ENCODE measurements at regions not wholly inside any gene's neighbourhood (a gene's known extent, or its start where the extent isn't known, plus 50 kb on each side); places are given as distances from the start of the nearest gene placed in this dataset.

- H3K36me3 ChIP-seq, result no peaks in the 10 kb centered on the region
- TF ChIP-seq POLR2A (IDR thresholded peaks at IDR 0.05) (no peak), EP300 (IDR thresholded peaks at IDR 0.05) (no peak), CTCF (IDR thresholded peaks at IDR 0.05) (no peak)
- H3K4me1 ChIP-seq, result no peaks in the 10 kb centered on the region
- no peak overlapping the region for H3K4me3 ChIP-seq
- no peaks in the 10 kb centered on the region for H3K9me3 ChIP-seq
- DNase-seq (ENCODE audit: low spot score in 2 of 2), result no peak
- H3K27ac ChIP-seq, result no peak overlapping the region
- no peaks in the 10 kb centered on the region for H3K27me3 ChIP-seq
- 83 to 94% methylated on average over 2 of the region's 2 CpGs for WGBS, 2 donors
These were observed 214.1 kb downstream of the KATNAL1 start for GRCh38 chr13:30093236-30093635.

GRCh38 chr13:30091691-30092090 is 215.7 kb downstream of the KATNAL1 start:
- no peak for TF ChIP-seq POLR2A (IDR thresholded peaks at IDR 0.05)
- no peak for TF ChIP-seq CTCF (IDR thresholded peaks at IDR 0.05)
- TF ChIP-seq EP300 (IDR thresholded peaks at IDR 0.05), result no peak
- no peaks in the 10 kb centered on the region for H3K27me3 ChIP-seq
- no peak for DNase-seq (ENCODE audit: low spot score in 2 of 2)
- no peak overlapping the region for H3K4me3 ChIP-seq
- H3K9me3 ChIP-seq, result no peaks in the 10 kb centered on the region
- no peaks in the 10 kb centered on the region for H3K36me3 ChIP-seq
- WGBS, 2 donors, result 69 to 75% methylated on average over 4 of the region's 4 CpGs
- no peaks in the 10 kb centered on the region for H3K4me1 ChIP-seq
- no peak overlapping the region for H3K27ac ChIP-seq

- Histone ChIP-seq H3K27me3 (no peaks in the 10 kb centered on the region), H3K9me3 (no peaks in the 10 kb centered on the region), H3K4me1 (no peaks in the 10 kb centered on the region), H3K27ac (no peak overlapping the region), H3K36me3 (no peaks in the 10 kb centered on the region), H3K4me3 (no peak overlapping the region)
- WGBS, 2 donors, result 91 to 97% methylated on average over 2 of the region's 2 CpGs
- DNase-seq (ENCODE audit: low spot score in 2 of 2), result no peak
- TF ChIP-seq CTCF (IDR thresholded peaks at IDR 0.05) (no peak), EP300 (IDR thresholded peaks at IDR 0.05) (no peak), POLR2A (IDR thresholded peaks at IDR 0.05) (no peak)
These were observed 216.3 kb downstream of the KATNAL1 start for GRCh38 chr13:30091035-30091434.

- DNase-seq (ENCODE audit: low spot score in 2 of 2), result no peak
- no peaks in the 10 kb centered on the region for H3K4me1 ChIP-seq
- no peaks in the 10 kb centered on the region for H3K27me3 ChIP-seq
- no peaks in the 10 kb centered on the region for H3K36me3 ChIP-seq
- no peak overlapping the region for H3K27ac ChIP-seq
- H3K9me3 ChIP-seq, result no peaks in the 10 kb centered on the region
- no peak for TF ChIP-seq CTCF (IDR thresholded peaks at IDR 0.05)
- TF ChIP-seq EP300 (IDR thresholded peaks at IDR 0.05), result no peak
- TF ChIP-seq POLR2A (IDR thresholded peaks at IDR 0.05), result no peak
- 89 to 95% methylated on average over 5 of the region's 5 CpGs for WGBS, 2 donors
- no peak overlapping the region for H3K4me3 ChIP-seq
These were observed 219.0 kb downstream of the KATNAL1 start for GRCh38 chr13:30088312-30088855.

- H3K4me1 ChIP-seq, result no peaks in the 10 kb centered on the region
- TF ChIP-seq CTCF (IDR thresholded peaks at IDR 0.05) (no peak), EP300 (IDR thresholded peaks at IDR 0.05) (no peak), POLR2A (IDR thresholded peaks at IDR 0.05) (no peak)
- H3K36me3 ChIP-seq, result no peaks in the 10 kb centered on the region
- H3K4me3 ChIP-seq, result no peak overlapping the region
- no peak for DNase-seq (ENCODE audit: low spot score in 2 of 2)
- WGBS, 2 donors, result 85 to 88% methylated on average over 1 of the region's 1 CpG
- no peak overlapping the region for H3K27ac ChIP-seq
- H3K27me3 ChIP-seq, result no peaks in the 10 kb centered on the region
- H3K9me3 ChIP-seq, result no peaks in the 10 kb centered on the region
These were observed 222.3 kb downstream of the KATNAL1 start for GRCh38 chr13:30085087-30085486.

Data from tibial nerve (tissue), 4 donors.